ENCODE measurements at regions not wholly inside any gene's neighbourhood (a gene's known extent, or its start where the extent isn't known, plus 50 kb on each side); places are given as distances from the start of the nearest gene placed in this dataset.

DNA sequence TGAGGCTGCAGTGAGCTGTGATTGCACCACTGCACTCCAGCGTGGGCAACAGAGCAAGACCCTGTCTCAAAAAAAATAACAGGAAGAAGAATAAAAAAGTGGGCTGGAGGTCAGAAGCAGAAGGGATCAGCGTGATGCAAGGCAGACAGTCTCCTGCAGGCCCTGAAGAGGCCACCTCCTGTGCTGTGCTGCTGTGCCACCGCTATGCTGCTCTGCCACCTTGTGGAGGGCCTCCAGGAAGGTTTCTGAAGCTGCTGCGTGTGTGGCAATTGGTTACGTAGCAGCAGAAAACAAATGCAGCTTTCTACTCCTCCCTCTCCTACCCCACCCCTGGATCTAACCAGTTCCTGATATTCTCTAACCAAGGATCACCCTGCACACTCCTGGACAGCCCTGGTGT lies 815.5 kb downstream of the KCNJ18 start:
- no peak for TF ChIP-seq EP300 (IDR thresholded peaks at IDR 0.05; ENCODE audit: borderline replicate concordance)
- peak; percentile 24; the same call in 1 of the 2 replicates for TF ChIP-seq RAD21 (IDR thresholded peaks at IDR 0.05; ENCODE audit: low read depth)
- TF ChIP-seq TCF12 (IDR thresholded peaks at IDR 0.05; ENCODE audit: low read depth), result no peak
- no peak for TF ChIP-seq ZBTB7A (IDR thresholded peaks at IDR 0.05; ENCODE audit: low read depth)
- no peak for TF ChIP-seq YY1 (IDR thresholded peaks at IDR 0.05; ENCODE audit: low read depth)

All from Ishikawa (cell line).